ENCODE measurements at regions not wholly inside any gene's neighbourhood (a gene's known extent, or its start where the extent isn't known, plus 50 kb on each side); places are given as distances from the start of the nearest gene placed in this dataset.

- TF ChIP-seq, protein P1, sequence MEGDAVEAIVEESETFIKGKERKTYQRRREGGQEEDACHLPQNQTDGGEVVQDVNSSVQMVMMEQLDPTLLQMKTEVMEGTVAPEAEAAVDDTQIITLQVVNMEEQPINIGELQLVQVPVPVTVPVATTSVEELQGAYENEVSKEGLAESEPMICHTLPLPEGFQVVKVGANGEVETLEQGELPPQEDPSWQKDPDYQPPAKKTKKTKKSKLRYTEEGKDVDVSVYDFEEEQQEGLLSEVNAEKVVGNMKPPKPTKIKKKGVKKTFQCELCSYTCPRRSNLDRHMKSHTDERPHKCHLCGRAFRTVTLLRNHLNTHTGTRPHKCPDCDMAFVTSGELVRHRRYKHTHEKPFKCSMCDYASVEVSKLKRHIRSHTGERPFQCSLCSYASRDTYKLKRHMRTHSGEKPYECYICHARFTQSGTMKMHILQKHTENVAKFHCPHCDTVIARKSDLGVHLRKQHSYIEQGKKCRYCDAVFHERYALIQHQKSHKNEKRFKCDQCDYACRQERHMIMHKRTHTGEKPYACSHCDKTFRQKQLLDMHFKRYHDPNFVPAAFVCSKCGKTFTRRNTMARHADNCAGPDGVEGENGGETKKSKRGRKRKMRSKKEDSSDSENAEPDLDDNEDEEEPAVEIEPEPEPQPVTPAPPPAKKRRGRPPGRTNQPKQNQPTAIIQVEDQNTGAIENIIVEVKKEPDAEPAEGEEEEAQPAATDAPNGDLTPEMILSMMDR (IDR thresholded peaks at IDR 0.05): no peak
- TF ChIP-seq EP300 (IDR thresholded peaks at IDR 0.05): no peak
These were observed 243.8 kb upstream of the LRATD1 start for GRCh38 chr2:14388724-14389123.
